IMR-90 (cell line): ENCODE measurements at regions not wholly inside any gene's neighbourhood (a gene's known extent, or its start where the extent isn't known, plus 50 kb on each side); places are given as distances from the start of the nearest gene placed in this dataset.

Experiments
- ATAC-seq: fragments of 200-7000 bp; cut with Tn5 transposase; 2 replicates; pipeline ENCODE4 v1.9.1; 2020; ENCODE audit warnings: low read depth, mild to moderate bottlenecking, moderate library complexity
- BruUV-seq: library from RNA; stranded (reverse); fragments of 400-500 nt; replicated peaks from 2 replicates; lab custom pipeline; 2021; lab: Mats Ljungman, UMichigan
- CTCF ChIA-PET: fragments of 300-600 bp; formaldehyde crosslinking; extraction: SDS; loops from one replicate; lab custom pipeline; 2021; ENCODE audit warnings: antibody characterized with exemption; lab: Yijun Ruan, JAX
- POLR2A ChIA-PET: fragments of 300-600 bp; sonication (Branson Sonifier 250); formaldehyde crosslinking; loops from one replicate; lab custom pipeline; 2022; ENCODE audit warnings: antibody characterized with exemption; ENCODE audit not compliant: unreplicated experiment; lab: Charles Lee
- DNase-seq: peaks from one replicate; pipeline ENCODE4 v3.0.0; 2013
- H2AFZ ChIP-seq: replicated peaks from 2 replicates; pipeline ENCODE3; 2013; ENCODE audit warnings: low read length, mild to moderate bottlenecking; ENCODE audit not compliant: poor library complexity
- H2AK5ac ChIP-seq: 2 replicates; pipeline ENCODE4 v1.6.1; 2013; ENCODE audit warnings: low read depth, low read length, inconsistent platforms
- H2AK9ac ChIP-seq: replicated peaks from 2 replicates; pipeline ENCODE3; 2013; ENCODE audit warnings: mild to moderate bottlenecking, low read depth, low read length, moderate library complexity; ENCODE audit not compliant: poor library complexity
- H2BK120ac ChIP-seq: 2 replicates; pipeline ENCODE4 v1.6.1; 2013; ENCODE audit warnings: low read depth, low read length, inconsistent platforms
- H2BK15ac ChIP-seq: 3 replicates; pipeline ENCODE4 v1.6.1; 2013; ENCODE audit warnings: low read depth, low read length, inconsistent platforms
- H2BK20ac ChIP-seq: 2 replicates; pipeline ENCODE4 v1.6.1; 2013; ENCODE audit warnings: low read depth, mild to moderate bottlenecking, inconsistent platforms, low read length, moderate library complexity
- H2BK5ac ChIP-seq: 2 replicates; pipeline ENCODE4 v1.6.1; 2013; ENCODE audit warnings: mild to moderate bottlenecking, low read depth, low read length, inconsistent platforms; ENCODE audit not compliant: poor library complexity, severe bottlenecking
- H3K14ac ChIP-seq: replicated peaks from 2 replicates; pipeline ENCODE4 v1.6.1; 2013; ENCODE audit warnings: low read depth, low read length, inconsistent platforms
- H3K18ac ChIP-seq: 2 replicates; pipeline ENCODE4 v1.6.1; 2013; ENCODE audit warnings: low read depth, low read length, control low read depth
- H3K23ac ChIP-seq: 2 replicates; pipeline ENCODE4 v1.6.1; 2013; ENCODE audit warnings: low read depth, low read length, inconsistent platforms
- H3K27ac ChIP-seq: 2 replicates; pipeline ENCODE4 v1.5.1; 2013; ENCODE audit warnings: mild to moderate bottlenecking, control low read depth, low read length; ENCODE audit not compliant: insufficient read depth
- H3K27me3 ChIP-seq: 2 replicates; pipeline ENCODE4 v1.6.1; 2013; ENCODE audit warnings: low read length; ENCODE audit not compliant: control insufficient read depth, insufficient read depth
- H3K36me3 ChIP-seq: 2 replicates; pipeline ENCODE4 v1.6.1; 2013; ENCODE audit warnings: low read length, mixed read lengths; ENCODE audit not compliant: control insufficient read depth, insufficient read depth
- H3K4ac ChIP-seq: 2 replicates; pipeline ENCODE4 v1.6.1; 2013; ENCODE audit warnings: low read depth, low read length, inconsistent platforms
- H3K4me1 ChIP-seq: 2 replicates; pipeline ENCODE4 v1.6.1; 2013; ENCODE audit warnings: low read length, mixed read lengths; ENCODE audit not compliant: control insufficient read depth, insufficient read depth
- H3K4me2 ChIP-seq: 2 replicates; pipeline ENCODE4 v1.6.1; 2013; ENCODE audit warnings: low read depth, mild to moderate bottlenecking, control low read depth, low read length, moderate library complexity
- H3K4me3 ChIP-seq: 2 replicates; pipeline ENCODE4 v1.5.1; 2013; ENCODE audit warnings: low read depth, mild to moderate bottlenecking, control low read depth, low read length, moderate library complexity; ENCODE audit not compliant: insufficient read depth
- H3K56ac ChIP-seq: 2 replicates; pipeline ENCODE4 v1.6.1; 2013; ENCODE audit warnings: low read length, inconsistent platforms; ENCODE audit not compliant: insufficient read depth; ENCODE audit errors: extremely low read depth
- H3K79me1 ChIP-seq, 2 experiments: 2 replicates each; pipeline ENCODE4 v1.6.1; 2013; ENCODE audit warnings: low read length in 2 of 2, inconsistent platforms in 1 of 2, low read depth in 1 of 2
- H3K9ac ChIP-seq: 2 replicates; pipeline ENCODE4 v1.6.1; 2013; ENCODE audit warnings: low read depth, low read length, control low read depth
- H3K9me1 ChIP-seq: 2 replicates; pipeline ENCODE4 v1.6.1; 2013; ENCODE audit warnings: low read length, inconsistent platforms; ENCODE audit not compliant: insufficient read depth
- H3K9me3 ChIP-seq: 2 replicates; pipeline ENCODE4 v1.6.1; 2013; ENCODE audit warnings: low read length; ENCODE audit not compliant: control insufficient read depth, insufficient read depth
- H4K20me1 ChIP-seq: 2 replicates; pipeline ENCODE4 v1.6.1; 2013; ENCODE audit warnings: low read length, inconsistent platforms; ENCODE audit not compliant: insufficient read depth
- H4K5ac ChIP-seq: 2 replicates; pipeline ENCODE4 v1.6.1; 2013; ENCODE audit warnings: mild to moderate bottlenecking, low read depth, low read length, control low read depth
- H4K8ac ChIP-seq, 2 experiments: 2 replicates each; pipeline ENCODE4 v1.6.1; 2013; ENCODE audit warnings: low read depth in 2 of 2, low read length in 2 of 2, control low read depth in 1 of 2, inconsistent platforms in 1 of 2
- H4K91ac ChIP-seq: 2 replicates; pipeline ENCODE4 v1.6.1; 2013; ENCODE audit warnings: low read depth, low read length, inconsistent platforms; ENCODE audit not compliant: insufficient read depth
- BHLHE40 ChIP-seq: fragments of 150-350 bp; IDR thresholded peaks from 2 replicates; pipeline ENCODE4 v1.6.1; 2016; ENCODE audit warnings: mild to moderate bottlenecking, low read depth, low read length
- CEBPB ChIP-seq: IDR thresholded peaks from 2 replicates; pipeline ENCODE4 v1.6.1; 2012; ENCODE audit warnings: low read depth, low read length, improper control_type of control experiment
- CHD1 ChIP-seq: IDR thresholded peaks from 2 replicates; pipeline ENCODE4 v1.6.1; 2012; ENCODE audit warnings: low read depth, low read length, improper control_type of control experiment
- FOS ChIP-seq: fragments of 150-350 bp; IDR thresholded peaks from 2 replicates; pipeline ENCODE4 v1.6.1; 2016; ENCODE audit warnings: low read depth, low read length
- MAFK ChIP-seq: IDR thresholded peaks from 2 replicates; pipeline ENCODE4 v1.6.1; 2012; ENCODE audit warnings: low read depth, low read length, improper control_type of control experiment
- MAZ ChIP-seq: IDR thresholded peaks from 2 replicates; pipeline ENCODE4 v1.6.1; 2012; ENCODE audit warnings: low read depth, mild to moderate bottlenecking, low read length, improper control_type of control experiment, moderate library complexity, borderline replicate concordance
- MXI1 ChIP-seq: IDR thresholded peaks from 2 replicates; pipeline ENCODE4 v1.6.1; 2012; ENCODE audit warnings: low read depth, mild to moderate bottlenecking, low read length, moderate library complexity, borderline replicate concordance
- NFE2L2 ChIP-seq: fragments of 150-350 bp; IDR thresholded peaks from 2 replicates; pipeline ENCODE4 v1.6.1; 2016; ENCODE audit warnings: low read depth, mild to moderate bottlenecking, low read length
- POLR2A ChIP-seq: IDR thresholded peaks from 2 replicates; pipeline ENCODE4 v1.6.1; 2012; ENCODE audit warnings: mild to moderate bottlenecking, low read depth, low read length
- RAD21 ChIP-seq: IDR thresholded peaks from 2 replicates; pipeline ENCODE4 v1.6.1; 2012; ENCODE audit warnings: low read length, improper control_type of control experiment
- RCOR1 ChIP-seq: IDR thresholded peaks from 2 replicates; pipeline ENCODE4 v1.6.1; 2012; ENCODE audit warnings: mild to moderate bottlenecking, low read length, improper control_type of control experiment; ENCODE audit not compliant: insufficient replicate concordance
- RFX5 ChIP-seq: IDR thresholded peaks from 2 replicates; pipeline ENCODE4 v1.8.0; 2012; ENCODE audit warnings: low read depth, mild to moderate bottlenecking, low read length, moderate library complexity
- SMC3 ChIP-seq: fragments of 150-350 bp; IDR thresholded peaks from 2 replicates; pipeline ENCODE4 v1.6.1; 2016; ENCODE audit warnings: low read depth, mild to moderate bottlenecking, antibody characterized with exemption, low read length, moderate library complexity
- WGBS, 2 experiments: methylation state at CpG; one replicate each; pipeline versions ENCODE4 v1.1.5 to v1.1.7; 2013; ENCODE audit warnings: missing lambda C conversion rate in 2 of 2; ENCODE audit not compliant: insufficient read length in 1 of 2; ENCODE audit errors: extremely low coverage in 2 of 2; 5-methylcytosine and 5-hydroxymethylcytosine counted together
- dilution Hi-C: fragments of 300-500 bp; cut with HindIII; formaldehyde crosslinking; loops from one replicate; pipeline ENCODE4 v1.14.3; 2018; ENCODE audit warnings: low sequenced_read_pairs; ENCODE audit not compliant: unreplicated experiment
- in situ Hi-C: fragments of 300-500 bp; cut with MboI; formaldehyde crosslinking; loops from 3 replicates; pipeline ENCODE4 v1.14.3; 2019; ENCODE audit warnings: low sequenced_read_pairs, inconsistent platforms, mixed read lengths
- intact Hi-C: fragments of 100-400 bp; cut with micrococcal nuclease; formaldehyde crosslinking; loops from 2 replicates; pipeline ENCODE4 v1.10.0; 2022
- TF ChIP-seq, protein P1 (sequence below): fragments of 150-350 bp; IDR thresholded peaks from 2 replicates; pipeline ENCODE4 v1.6.1; 2017; ENCODE audit warnings: mild to moderate bottlenecking, antibody characterized with exemption, low read length, low read depth
- TF ChIP-seq, protein P2 (sequence below): fragments of 150-350 bp; IDR thresholded peaks from 2 replicates; pipeline ENCODE4 v1.6.1; 2016; ENCODE audit warnings: low read depth, mild to moderate bottlenecking, low read length, moderate library complexity, borderline replicate concordance
- TF ChIP-seq, protein P3 (sequence below): conservative IDR thresholded peaks from 2 replicates; pipeline ENCODE4 v1.5.1; 2012; ENCODE audit warnings: mild to moderate bottlenecking, low read depth, low read length, improper control_type of control experiment

DNA sequence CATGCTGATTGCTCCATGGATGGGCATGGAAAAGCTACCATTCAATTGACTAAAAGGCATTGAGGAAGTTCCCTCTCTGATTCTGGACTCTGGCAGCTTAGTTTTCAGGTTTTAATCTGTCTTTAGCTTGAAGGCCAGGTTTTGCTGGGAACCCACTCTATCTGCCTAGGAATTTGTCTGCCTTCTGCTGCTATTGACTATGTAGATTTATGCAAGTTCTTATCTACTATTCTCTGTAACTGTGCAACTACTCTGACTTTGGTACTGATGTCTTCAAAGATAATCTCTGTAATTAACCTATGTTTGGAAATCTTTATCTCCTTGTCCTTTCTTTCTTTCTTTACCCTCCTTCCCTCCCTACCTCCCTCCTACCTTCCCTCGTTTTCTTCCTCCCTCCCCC, 178.8 kb downstream of the DSEL start:
- H2BK20ac ChIP-seq: no peak overlapping the region
- no peak overlapping the region for H3K4me3 ChIP-seq
- no peaks in the 10 kb centered on the region for H3K9me1 ChIP-seq
- H4K5ac ChIP-seq: no peak overlapping the region
- no peaks in the 10 kb centered on the region for H3K36me3 ChIP-seq
- H4K20me1 ChIP-seq: no peaks in the 10 kb centered on the region
- in situ Hi-C loops (no loop called here), dilution Hi-C loops (no loop called here), intact Hi-C loops (no loop called here)
- no peak overlapping the region for H3K18ac ChIP-seq
- no peak for ATAC-seq
- H2AK9ac ChIP-seq: no peak overlapping the region
- H2AK5ac ChIP-seq: no peak overlapping the region
- no peak overlapping the region for H4K8ac ChIP-seq
- H3K4me2 ChIP-seq: no peak overlapping the region
- H2BK5ac ChIP-seq: no peak overlapping the region
- peaks cover 5% of the 10 kb centered on the region for H3K9me3 ChIP-seq
- H3K14ac ChIP-seq: no peak overlapping the region
- WGBS, 2 experiments: 47 to 100% methylated on average over 1 of the region's 1 CpG
- BruUV-seq: no TSS peak
- no peaks in the 10 kb centered on the region for H3K27me3 ChIP-seq
- H3K79me1 ChIP-seq: no peaks in the 10 kb centered on the region
- ChIA-PET CTCF (no interaction called here), POLR2A (no interaction called here)
- no peak overlapping the region for H3K56ac ChIP-seq
- H3K4me1 ChIP-seq: no peaks in the 10 kb centered on the region
- no peak overlapping the region for H3K27ac ChIP-seq
- H3K4ac ChIP-seq: no peak overlapping the region
- H4K91ac ChIP-seq: no peak overlapping the region
- no peak overlapping the region for H2BK120ac ChIP-seq
- no peak overlapping the region for H2AFZ ChIP-seq
- H2BK15ac ChIP-seq: no peak overlapping the region
- no peak overlapping the region for H3K23ac ChIP-seq
- DNase-seq: no peak
- no peak overlapping the region for H3K9ac ChIP-seq
- no peak for TF ChIP-seq CHD1
- no peak for TF ChIP-seq CEBPB
- TF ChIP-seq, protein P1, sequence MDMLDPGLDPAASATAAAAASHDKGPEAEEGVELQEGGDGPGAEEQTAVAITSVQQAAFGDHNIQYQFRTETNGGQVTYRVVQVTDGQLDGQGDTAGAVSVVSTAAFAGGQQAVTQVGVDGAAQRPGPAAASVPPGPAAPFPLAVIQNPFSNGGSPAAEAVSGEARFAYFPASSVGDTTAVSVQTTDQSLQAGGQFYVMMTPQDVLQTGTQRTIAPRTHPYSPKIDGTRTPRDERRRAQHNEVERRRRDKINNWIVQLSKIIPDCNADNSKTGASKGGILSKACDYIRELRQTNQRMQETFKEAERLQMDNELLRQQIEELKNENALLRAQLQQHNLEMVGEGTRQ: no peak
- TF ChIP-seq MAZ: no peak
- TF ChIP-seq RCOR1: no peak
- no peak for TF ChIP-seq POLR2A
- no peak for TF ChIP-seq MAFK
- no peak for TF ChIP-seq RAD21
- no peak for TF ChIP-seq MXI1
- TF ChIP-seq, protein P2, sequence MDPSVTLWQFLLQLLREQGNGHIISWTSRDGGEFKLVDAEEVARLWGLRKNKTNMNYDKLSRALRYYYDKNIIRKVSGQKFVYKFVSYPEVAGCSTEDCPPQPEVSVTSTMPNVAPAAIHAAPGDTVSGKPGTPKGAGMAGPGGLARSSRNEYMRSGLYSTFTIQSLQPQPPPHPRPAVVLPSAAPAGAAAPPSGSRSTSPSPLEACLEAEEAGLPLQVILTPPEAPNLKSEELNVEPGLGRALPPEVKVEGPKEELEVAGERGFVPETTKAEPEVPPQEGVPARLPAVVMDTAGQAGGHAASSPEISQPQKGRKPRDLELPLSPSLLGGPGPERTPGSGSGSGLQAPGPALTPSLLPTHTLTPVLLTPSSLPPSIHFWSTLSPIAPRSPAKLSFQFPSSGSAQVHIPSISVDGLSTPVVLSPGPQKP: no peak
- TF ChIP-seq NFE2L2: no peak
- no peak for TF ChIP-seq RFX5
- TF ChIP-seq SMC3: no peak
- TF ChIP-seq, protein P3, sequence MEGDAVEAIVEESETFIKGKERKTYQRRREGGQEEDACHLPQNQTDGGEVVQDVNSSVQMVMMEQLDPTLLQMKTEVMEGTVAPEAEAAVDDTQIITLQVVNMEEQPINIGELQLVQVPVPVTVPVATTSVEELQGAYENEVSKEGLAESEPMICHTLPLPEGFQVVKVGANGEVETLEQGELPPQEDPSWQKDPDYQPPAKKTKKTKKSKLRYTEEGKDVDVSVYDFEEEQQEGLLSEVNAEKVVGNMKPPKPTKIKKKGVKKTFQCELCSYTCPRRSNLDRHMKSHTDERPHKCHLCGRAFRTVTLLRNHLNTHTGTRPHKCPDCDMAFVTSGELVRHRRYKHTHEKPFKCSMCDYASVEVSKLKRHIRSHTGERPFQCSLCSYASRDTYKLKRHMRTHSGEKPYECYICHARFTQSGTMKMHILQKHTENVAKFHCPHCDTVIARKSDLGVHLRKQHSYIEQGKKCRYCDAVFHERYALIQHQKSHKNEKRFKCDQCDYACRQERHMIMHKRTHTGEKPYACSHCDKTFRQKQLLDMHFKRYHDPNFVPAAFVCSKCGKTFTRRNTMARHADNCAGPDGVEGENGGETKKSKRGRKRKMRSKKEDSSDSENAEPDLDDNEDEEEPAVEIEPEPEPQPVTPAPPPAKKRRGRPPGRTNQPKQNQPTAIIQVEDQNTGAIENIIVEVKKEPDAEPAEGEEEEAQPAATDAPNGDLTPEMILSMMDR: no peak
- no peak for TF ChIP-seq FOS
- TF ChIP-seq BHLHE40: no peak
